Endothelial cell (in vitro differentiated cells): ENCODE measurements at regions not wholly inside any gene's neighbourhood (a gene's known extent, or its start where the extent isn't known, plus 50 kb on each side); places are given as distances from the start of the nearest gene placed in this dataset.

ENCODE experiments used
- DNase-seq: peaks from one replicate; pipeline ENCODE4 v3.0.0; 2021; ENCODE audit warnings: low spot score
- H3K27ac Mint-ChIP-seq: one replicate; pipeline ENCODE4 v1.8.0; 2021; ENCODE audit warnings: mixed read lengths, inconsistent platforms; ENCODE audit not compliant: unreplicated experiment
- H3K27me3 Mint-ChIP-seq: one replicate; pipeline ENCODE4 v1.8.0; 2021; ENCODE audit warnings: mild to moderate bottlenecking, moderate library complexity, mixed read lengths, inconsistent platforms; ENCODE audit not compliant: unreplicated experiment
- H3K36me3 Mint-ChIP-seq: one replicate; pipeline ENCODE4 v1.8.0; 2021; ENCODE audit warnings: mild to moderate bottlenecking, low read depth, mixed read lengths, inconsistent platforms; ENCODE audit not compliant: unreplicated experiment
- H3K4me1 Mint-ChIP-seq: one replicate; pipeline ENCODE4 v1.8.0; 2021; ENCODE audit warnings: mild to moderate bottlenecking, mixed read lengths, inconsistent platforms; ENCODE audit not compliant: unreplicated experiment
- H3K4me3 Mint-ChIP-seq: one replicate; pipeline ENCODE4 v1.8.0; 2021; ENCODE audit warnings: mild to moderate bottlenecking, mixed read lengths, inconsistent platforms; ENCODE audit not compliant: unreplicated experiment
- H3K9me3 Mint-ChIP-seq: one replicate; pipeline ENCODE4 v1.8.0; 2021; ENCODE audit warnings: mixed read lengths, inconsistent platforms; ENCODE audit not compliant: unreplicated experiment
- TF ChIP-seq, protein P1 (sequence below): fragments of 200-600 bp; sonication (generic); IDR thresholded peaks from one replicate; pipeline ENCODE4 v1.5.0; 2021; ENCODE audit warnings: antibody characterized with exemption; ENCODE audit not compliant: unreplicated experiment

GRCh38 chr17:6356562-6356961, 78.4 kb downstream of the AIPL1 start:
- no peak for DNase-seq
- H3K4me1 Mint-ChIP-seq, result peaks cover 4% of the 10 kb centered on the region
- no peak overlapping the region for H3K27ac Mint-ChIP-seq
- TF ChIP-seq, protein P1, sequence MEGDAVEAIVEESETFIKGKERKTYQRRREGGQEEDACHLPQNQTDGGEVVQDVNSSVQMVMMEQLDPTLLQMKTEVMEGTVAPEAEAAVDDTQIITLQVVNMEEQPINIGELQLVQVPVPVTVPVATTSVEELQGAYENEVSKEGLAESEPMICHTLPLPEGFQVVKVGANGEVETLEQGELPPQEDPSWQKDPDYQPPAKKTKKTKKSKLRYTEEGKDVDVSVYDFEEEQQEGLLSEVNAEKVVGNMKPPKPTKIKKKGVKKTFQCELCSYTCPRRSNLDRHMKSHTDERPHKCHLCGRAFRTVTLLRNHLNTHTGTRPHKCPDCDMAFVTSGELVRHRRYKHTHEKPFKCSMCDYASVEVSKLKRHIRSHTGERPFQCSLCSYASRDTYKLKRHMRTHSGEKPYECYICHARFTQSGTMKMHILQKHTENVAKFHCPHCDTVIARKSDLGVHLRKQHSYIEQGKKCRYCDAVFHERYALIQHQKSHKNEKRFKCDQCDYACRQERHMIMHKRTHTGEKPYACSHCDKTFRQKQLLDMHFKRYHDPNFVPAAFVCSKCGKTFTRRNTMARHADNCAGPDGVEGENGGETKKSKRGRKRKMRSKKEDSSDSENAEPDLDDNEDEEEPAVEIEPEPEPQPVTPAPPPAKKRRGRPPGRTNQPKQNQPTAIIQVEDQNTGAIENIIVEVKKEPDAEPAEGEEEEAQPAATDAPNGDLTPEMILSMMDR, result no peak
- H3K27me3 Mint-ChIP-seq, result no peaks in the 10 kb centered on the region
- no peaks in the 10 kb centered on the region for H3K9me3 Mint-ChIP-seq
- no peak overlapping the region for H3K4me3 Mint-ChIP-seq
- H3K36me3 Mint-ChIP-seq, result no peaks in the 10 kb centered on the region

GRCh38 chr17:6355196-6355595, 79.7 kb downstream of the AIPL1 start:
- H3K36me3 Mint-ChIP-seq, result no peaks in the 10 kb centered on the region
- TF ChIP-seq, protein P1, result no peak
- DNase-seq, result no peak

GRCh38 chr17:6352801-6353560, 81.9 kb downstream of the AIPL1 start:
- DNase-seq, result no peak
- Mint-ChIP-seq H3K36me3 (no peaks in the 10 kb centered on the region), H3K9me3 (no peaks in the 10 kb centered on the region), H3K4me1 (no peaks in the 10 kb centered on the region), H3K27me3 (no peaks in the 10 kb centered on the region), H3K27ac (no peak overlapping the region), H3K4me3 (no peak overlapping the region)
- TF ChIP-seq, protein P1, result no peak

More at GRCh38 chr17:6355196-6355595, 79.7 kb downstream of the AIPL1 start:
- Mint-ChIP-seq H3K27ac (no peak overlapping the region), H3K9me3 (no peaks in the 10 kb centered on the region), H3K4me3 (no peak overlapping the region), H3K27me3 (no peaks in the 10 kb centered on the region), H3K4me1 (no peaks in the 10 kb centered on the region)

- H3K4me3 Mint-ChIP-seq, result no peak overlapping the region
- TF ChIP-seq, protein P1, result no peak
- no peaks in the 10 kb centered on the region for H3K9me3 Mint-ChIP-seq
- no peak for DNase-seq
- no peaks in the 10 kb centered on the region for H3K4me1 Mint-ChIP-seq
- H3K36me3 Mint-ChIP-seq, result no peaks in the 10 kb centered on the region
- H3K27me3 Mint-ChIP-seq, result no peaks in the 10 kb centered on the region
- no peak overlapping the region for H3K27ac Mint-ChIP-seq
These were observed 82.9 kb downstream of the AIPL1 start for GRCh38 chr17:6352016-6352415.

GRCh38 chr17:6350806-6351205, 84.1 kb downstream of the AIPL1 start:
- TF ChIP-seq, protein P1, result no peak
- Mint-ChIP-seq H3K4me1 (peaks cover 2% of the 10 kb centered on the region), H3K36me3 (no peaks in the 10 kb centered on the region), H3K4me3 (no peak overlapping the region), H3K9me3 (no peaks in the 10 kb centered on the region), H3K27ac (no peak overlapping the region), H3K27me3 (peaks cover 2% of the 10 kb centered on the region)
- no peak for DNase-seq
